Stimulated activated CD8-positive, alpha-beta memory T cell treated with anti-CD3 and anti-CD28 coated beads, Interleukin-4, amount 100 ng/mL, for 48 hours (primary cell): ENCODE measurements at regions not wholly inside any gene's neighbourhood (a gene's known extent, or its start where the extent isn't known, plus 50 kb on each side); places are given as distances from the start of the nearest gene placed in this dataset.

Source experiments
- DNase-seq: peaks from one replicate; pipeline ENCODE4 v3.0.0-alpha.2; 2020

DNA sequence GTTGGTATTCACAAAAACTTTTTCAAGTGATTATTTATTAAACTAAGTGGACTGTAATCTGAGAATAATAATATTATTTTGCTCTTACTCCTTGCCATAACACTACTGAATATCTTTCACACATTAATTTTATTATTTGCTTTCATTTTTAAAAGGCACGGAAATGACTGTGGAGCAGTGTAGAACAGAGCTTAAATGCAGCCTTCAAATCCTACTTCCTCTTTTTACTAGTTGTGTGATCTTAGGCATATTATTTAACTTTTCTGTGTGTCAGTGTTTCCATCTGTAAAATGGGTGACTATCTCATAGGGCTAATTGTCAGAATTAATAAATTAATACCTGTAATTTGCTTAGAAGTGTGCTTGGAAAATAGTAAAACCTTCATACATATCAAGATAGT, 55.5 kb upstream of the SLC8A1 start:
- DNase-seq: no peak

DNA sequence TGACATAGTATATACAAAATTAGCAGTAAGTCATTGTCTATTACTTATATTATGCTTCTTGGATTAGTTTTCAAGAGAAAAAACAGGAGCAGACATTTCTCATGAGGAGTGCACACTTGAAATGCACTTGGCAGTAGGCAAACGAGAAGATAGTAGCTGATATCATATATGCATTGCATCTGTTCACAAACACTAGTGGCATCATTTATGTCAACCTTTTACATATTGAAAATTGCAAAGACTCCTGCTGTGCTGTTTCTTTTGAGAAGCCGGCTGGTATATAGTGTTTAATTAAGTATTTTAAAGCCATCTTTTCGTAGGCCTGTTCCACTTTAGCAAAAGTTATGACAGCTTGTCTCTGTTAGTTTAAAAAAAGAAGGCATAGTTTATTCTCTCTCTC, 58.4 kb upstream of the SLC8A1 start:
- DNase-seq: no peak

GRCh38 chr2:40511661-40512213, 59.8 kb upstream of the SLC8A1 start:
- no peak for DNase-seq

- no peak for DNase-seq
Measured at GRCh38 chr2:40512256-40512655, 60.4 kb upstream of the SLC8A1 start.

GRCh38 chr2:40513201-40513600, 61.3 kb upstream of the SLC8A1 start:
- DNase-seq: no peak

- DNase-seq: no peak
Measured at GRCh38 chr2:40516604-40517003, 64.7 kb upstream of the SLC8A1 start.

DNA sequence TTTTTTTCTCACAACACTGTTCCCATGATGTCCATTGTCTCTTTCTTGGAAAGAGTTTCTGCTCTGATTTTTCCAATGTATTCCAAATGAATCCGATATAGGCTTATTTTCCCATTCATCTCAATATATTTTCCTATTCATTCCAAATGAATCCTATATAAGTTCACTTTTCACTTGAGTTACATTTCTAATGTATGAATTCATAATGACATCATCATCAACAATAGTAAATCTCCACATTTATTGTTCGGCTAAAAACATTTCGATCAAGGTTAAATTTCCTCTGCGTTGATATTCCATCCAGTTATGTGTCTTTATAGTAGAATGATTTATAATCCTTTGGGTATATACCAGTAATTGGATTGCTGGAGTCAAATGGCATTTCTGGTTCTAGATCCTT, 76.7 kb upstream of the SLC8A1 start:
- no peak for DNase-seq

- DNase-seq: no peak
Measured at GRCh38 chr2:40531359-40531758, 79.5 kb upstream of the SLC8A1 start.

DNA sequence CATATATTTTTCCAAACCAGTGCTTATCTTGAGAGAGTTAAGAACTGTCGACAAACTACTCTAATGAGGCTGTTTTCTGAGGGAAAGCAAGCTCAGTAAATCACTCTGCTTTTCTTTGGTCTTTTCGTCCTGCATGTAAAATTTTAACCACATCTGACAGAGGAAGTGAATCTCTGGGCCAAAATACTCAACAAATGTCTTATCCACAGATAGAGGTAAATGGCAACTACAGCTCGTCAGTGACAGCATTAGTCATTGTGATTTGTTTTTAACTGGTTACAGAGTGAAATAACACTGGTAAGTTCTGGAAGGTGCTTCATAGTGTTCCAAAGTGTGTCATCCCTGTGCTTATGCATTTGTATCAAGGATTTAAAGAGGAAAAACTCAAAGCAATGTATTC, 82.6 kb upstream of the SLC8A1 start:
- no peak for DNase-seq

GRCh38 chr2:40535972-40536371, 84.1 kb upstream of the SLC8A1 start:
- DNase-seq: no peak

DNA sequence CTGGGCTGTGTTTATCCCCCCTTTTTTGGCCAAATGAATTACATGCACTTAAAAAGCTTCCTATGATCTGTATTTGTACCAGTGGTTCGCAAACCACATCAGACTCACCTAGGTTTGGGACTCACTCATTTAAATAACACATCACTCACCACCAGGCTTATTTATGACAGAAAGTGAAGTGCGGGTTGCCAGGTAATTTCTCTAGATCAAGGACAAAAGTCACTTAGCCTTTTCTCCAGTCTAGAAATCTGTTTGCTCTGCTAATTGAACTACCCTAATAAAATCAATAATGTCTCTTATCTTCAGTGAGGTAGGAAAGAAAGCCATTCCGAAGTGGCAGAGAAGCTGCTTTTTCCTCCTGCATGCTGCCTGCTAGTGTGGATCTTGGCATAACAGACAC, 88.1 kb upstream of the SLC8A1 start:
- DNase-seq: no peak

GRCh38 chr2:40543381-40543780, 91.5 kb upstream of the SLC8A1 start:
- no peak for DNase-seq

DNA sequence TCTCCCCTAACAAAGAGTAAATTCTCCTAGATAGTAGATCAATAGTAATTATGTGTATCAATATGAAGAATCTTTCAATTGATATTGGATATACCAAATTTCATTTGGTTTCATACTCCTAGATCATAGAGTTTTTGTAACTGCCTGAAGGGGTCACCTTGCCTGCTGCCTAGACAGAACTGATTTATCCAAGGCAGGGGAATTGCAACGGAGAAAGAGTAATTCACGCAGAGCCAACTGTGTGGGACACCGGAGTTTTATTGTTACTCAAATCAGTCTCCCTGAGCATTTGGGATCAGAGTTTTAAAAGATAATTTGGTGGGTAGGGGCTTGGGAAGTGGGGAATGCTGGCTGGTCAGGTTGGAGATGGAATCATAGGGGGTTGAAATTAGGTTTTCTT, 92.2 kb upstream of the SLC8A1 start:
- no peak for DNase-seq

DNA sequence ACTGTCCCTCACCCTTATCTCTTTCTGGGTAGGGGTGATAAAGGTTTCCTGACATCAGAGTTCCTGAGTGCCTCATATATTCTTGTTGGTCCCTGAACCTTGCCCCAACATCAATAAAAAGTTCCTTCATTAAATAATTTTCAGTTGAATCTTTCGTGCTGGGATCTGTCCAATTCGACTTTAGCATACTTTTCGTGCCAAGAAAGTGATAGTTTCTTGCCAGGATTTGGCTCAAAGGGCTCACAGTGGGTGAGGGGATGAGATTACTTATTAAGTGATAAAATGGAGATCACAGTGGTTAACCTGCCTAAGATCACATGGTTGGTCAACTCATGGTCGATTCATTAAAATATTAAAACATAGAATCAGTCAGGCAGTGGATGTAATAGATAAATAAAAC, 93.8 kb upstream of the SLC8A1 start:
- no peak for DNase-seq

DNA sequence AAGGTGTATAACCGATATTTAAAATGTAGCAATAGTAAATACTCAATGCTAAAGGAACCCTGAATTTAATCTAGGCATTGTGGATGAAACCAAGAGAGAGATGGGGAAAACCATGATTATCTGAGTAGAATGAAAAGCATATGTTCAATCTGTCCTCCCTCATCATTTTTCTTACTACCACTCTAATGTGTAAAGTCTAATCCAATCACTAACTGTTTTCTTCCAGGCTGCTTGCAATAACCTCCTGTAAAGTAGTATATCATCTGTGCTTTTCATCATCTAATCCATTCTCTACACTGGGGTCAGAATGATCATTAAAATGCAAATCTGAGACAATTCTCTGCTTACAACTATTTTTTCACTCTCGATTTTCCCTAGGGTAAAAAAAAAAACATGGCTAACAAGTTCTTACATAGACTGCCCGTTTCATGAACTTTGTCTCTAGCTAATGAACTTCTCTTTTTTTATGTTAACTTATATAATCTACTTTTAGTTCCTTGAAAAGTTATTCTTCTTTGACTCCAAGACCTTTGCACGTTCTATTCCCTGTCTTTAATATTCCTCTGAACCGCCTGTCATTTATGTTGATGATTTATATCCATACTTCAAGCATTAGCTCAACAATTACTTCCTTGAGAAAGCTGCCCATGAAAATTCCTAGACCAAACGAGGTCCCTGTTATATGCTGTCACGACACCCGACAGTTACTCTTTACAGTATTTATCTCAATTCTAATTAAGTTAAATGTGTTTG, 94.7 kb upstream of the SLC8A1 start:
- no peak for DNase-seq

GRCh38 chr2:40548521-40548920, 96.6 kb upstream of the SLC8A1 start:
- DNase-seq: no peak

DNA sequence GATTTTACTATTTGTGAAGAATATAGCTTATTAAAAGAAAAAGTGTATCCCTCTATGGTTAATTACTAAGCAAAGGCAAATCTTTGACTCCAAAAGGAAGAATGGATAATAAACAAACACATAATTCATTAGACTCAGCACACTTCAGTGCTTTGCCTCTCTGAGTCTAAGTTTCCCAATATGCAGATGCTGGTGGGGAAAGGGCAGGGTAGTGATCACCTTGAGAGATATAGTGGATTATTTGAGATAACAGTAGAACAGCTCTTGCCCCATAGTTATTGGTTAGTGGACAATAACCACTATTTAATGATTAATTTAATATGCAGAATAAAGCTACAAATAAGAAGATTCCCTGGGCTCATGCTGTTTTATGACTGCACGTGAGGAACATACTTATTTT, 98.2 kb upstream of the SLC8A1 start:
- no peak for DNase-seq

DNA sequence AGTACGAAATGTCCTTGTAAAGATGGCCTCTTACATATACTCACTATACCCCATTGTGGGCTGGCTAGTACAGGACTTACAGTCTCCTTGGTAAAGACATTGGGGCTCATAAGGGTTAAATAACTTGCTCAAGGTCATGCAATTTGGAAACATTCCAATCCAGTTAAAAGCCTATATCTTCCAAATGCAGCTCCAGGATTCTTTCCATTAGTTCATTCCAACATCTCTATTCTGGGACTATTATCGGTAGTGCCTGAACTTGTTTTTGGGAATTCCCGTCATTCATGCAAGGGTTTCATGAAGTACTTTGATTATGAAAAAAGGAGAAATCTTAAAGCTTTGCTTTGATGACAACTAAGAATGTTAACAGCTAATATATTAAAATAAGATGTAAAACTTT, 99.2 kb upstream of the SLC8A1 start:
- no peak for DNase-seq

DNA sequence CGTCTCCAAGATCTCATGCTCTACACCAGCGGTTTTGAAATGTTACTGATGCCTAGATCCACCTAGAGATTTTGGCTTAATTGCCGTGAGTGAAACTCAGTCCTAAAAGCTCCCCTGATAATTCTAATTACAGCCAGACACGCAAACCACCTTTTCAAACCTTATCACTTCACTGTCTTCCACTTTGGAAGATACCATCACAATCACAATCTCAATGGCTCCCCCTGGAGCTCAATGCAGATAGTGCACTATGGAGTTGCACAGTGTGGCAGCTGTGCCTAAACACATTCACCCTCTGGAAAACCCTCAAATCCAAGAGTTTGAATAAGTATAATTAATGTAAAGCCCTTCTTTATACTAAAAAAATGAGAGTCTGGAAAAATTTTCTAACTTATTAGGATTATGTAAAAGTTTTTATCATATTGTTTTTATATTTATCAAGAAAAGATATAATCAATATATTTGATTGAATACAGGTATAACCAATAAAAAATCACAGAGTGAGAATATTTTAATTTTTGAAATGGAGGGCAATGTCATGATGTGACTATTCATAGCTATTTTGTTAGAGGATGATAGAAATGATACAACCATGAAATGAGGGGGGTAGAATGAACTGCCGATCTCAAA, 102.9 kb upstream of the SLC8A1 start:
- DNase-seq: peak; percentile 75

DNA sequence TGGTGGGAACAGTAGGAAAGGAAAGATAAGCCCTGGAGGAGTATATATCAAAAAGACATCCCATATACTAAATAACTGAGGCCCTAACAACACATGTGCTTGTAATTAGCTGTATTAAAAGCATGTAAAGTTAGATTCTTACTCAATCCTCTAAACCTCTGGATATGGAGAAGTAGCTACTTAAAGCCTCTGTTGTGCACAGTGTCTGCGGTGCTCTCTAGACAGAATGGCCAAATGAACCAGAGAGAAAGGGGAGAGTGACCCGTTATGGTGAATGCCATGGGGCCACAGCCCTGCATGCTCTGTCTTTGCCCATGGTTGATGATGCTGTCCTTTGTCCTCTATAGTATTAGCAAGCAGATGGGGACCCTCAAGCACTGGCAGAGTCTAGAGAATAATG, 104.4 kb upstream of the SLC8A1 start:
- no peak for DNase-seq

- no peak for DNase-seq
Measured at GRCh38 chr2:40556739-40557138, 104.8 kb upstream of the SLC8A1 start.

DNA sequence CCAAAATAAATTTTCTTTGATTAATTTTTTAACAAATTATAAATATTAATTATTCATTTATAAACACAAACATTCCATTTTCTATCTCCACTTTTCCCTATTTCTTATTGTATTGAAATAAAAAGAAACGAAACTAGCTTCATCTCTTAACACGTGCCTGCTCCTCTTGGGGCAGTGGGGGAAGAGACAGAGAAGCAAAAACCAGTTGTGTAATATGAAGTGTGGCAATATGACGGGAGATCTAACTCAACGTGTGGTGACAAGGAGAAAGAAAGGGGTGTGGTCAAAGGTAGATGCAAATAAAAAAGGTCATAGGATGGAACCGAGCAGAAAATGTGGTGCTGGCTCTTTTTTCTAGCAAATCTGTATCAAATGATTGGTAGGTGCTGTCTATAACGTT, 106.9 kb upstream of the SLC8A1 start:
- no peak for DNase-seq

DNA sequence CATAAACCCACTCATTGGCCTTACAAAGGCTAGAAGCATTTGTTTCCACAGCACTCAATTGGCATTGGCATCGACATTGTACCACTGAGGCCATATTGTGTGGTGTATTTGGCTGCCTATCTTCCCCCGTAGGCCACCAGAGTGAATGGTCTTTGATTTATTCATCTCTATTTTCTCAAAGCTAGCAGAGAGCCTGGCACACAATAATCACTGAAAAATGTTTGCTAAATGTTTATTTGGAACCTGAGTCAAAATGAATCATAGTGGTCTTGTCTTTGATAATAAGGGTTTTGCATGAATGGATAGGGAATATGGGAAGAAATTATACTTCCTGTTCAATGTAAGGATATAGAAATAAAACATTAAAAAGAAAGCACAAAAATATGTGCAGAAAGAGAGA, 107.3 kb upstream of the SLC8A1 start:
- DNase-seq: no peak

- no peak for DNase-seq
Measured at GRCh38 chr2:40564184-40564583, 112.3 kb upstream of the SLC8A1 start.

- DNase-seq: no peak
Measured at GRCh38 chr2:40579247-40579646, 127.4 kb upstream of the SLC8A1 start.
